Right renal cortex interstitium (tissue), 3 donors: ENCODE measurements at regions not wholly inside any gene's neighbourhood (a gene's known extent, or its start where the extent isn't known, plus 50 kb on each side); places are given as distances from the start of the nearest gene placed in this dataset.
"Not testable (repeated sequence)": the region's sequence is repeated elsewhere in the genome, so short reads cannot be mapped to it uniquely, and the experiment has no call there.

Experiments used
- DNase-seq, 3 donors: peaks; one replicate each; pipeline ENCODE4 v3.0.0-alpha.2; 2013; ENCODE audit warnings: low read depth in 3 of 3, low spot score in 2 of 3

GRCh38 chr9:87392086-87392485 is 105.6 kb upstream of the DAPK1 start:
- no peak for DNase-seq

GRCh38 chr9:87393706-87394230 is 103.9 kb upstream of the DAPK1 start:
- no peak for DNase-seq

GRCh38 chr9:87395804-87396479 is 101.7 kb upstream of the DAPK1 start:
- peak; percentile 61 to 67 (median 62) for DNase-seq

- no peak for DNase-seq
These were observed 96.0 kb upstream of the DAPK1 start for GRCh38 chr9:87401681-87402080.

GRCh38 chr9:87402537-87402936 is 95.1 kb upstream of the DAPK1 start:
- DNase-seq = no peak

- DNase-seq = no peak
These were observed 91.8 kb upstream of the DAPK1 start for GRCh38 chr9:87405677-87406542.

GRCh38 chr9:87406543-87407166 is 91.0 kb upstream of the DAPK1 start:
- DNase-seq = no peak

- DNase-seq = not testable (repeated sequence)
These were observed 87.3 kb upstream of the DAPK1 start for GRCh38 chr9:87410047-87411005.

GRCh38 chr9:87420884-87421283 is 76.8 kb upstream of the DAPK1 start:
- DNase-seq = no peak

- no peak for DNase-seq
These were observed 75.9 kb upstream of the DAPK1 start for GRCh38 chr9:87421734-87422133.

- no peak for DNase-seq
These were observed 74.7 kb upstream of the DAPK1 start for GRCh38 chr9:87422999-87423398.

GRCh38 chr9:87423885-87424284 is 73.8 kb upstream of the DAPK1 start:
- not testable (repeated sequence) for DNase-seq

GRCh38 chr9:87425202-87425601 is 72.5 kb upstream of the DAPK1 start:
- DNase-seq = no peak

GRCh38 chr9:87427851-87428506 is 69.7 kb upstream of the DAPK1 start:
- no peak for DNase-seq

- no peak for DNase-seq
These were observed 69.0 kb upstream of the DAPK1 start for GRCh38 chr9:87428659-87429058.

GRCh38 chr9:87431837-87432236 is 65.8 kb upstream of the DAPK1 start:
- no peak for DNase-seq

- DNase-seq = no peak
These were observed 63.8 kb upstream of the DAPK1 start for GRCh38 chr9:87433853-87434252.

- no peak for DNase-seq
These were observed 63.3 kb upstream of the DAPK1 start for GRCh38 chr9:87434366-87434765.

- DNase-seq = no peak
These were observed 62.3 kb upstream of the DAPK1 start for GRCh38 chr9:87435189-87435880.
